Gastrocnemius medialis (tissue), 4 donors: ENCODE measurements at regions not wholly inside any gene's neighbourhood (a gene's known extent, or its start where the extent isn't known, plus 50 kb on each side); places are given as distances from the start of the nearest gene placed in this dataset.
A peak's percentile ranks its signal among the peaks of the same experiment; 100 is the strongest.

Experiments
- ATAC-seq, 2 donors: fragments of 150-250 bp; one replicate each; pipeline ENCODE4 v1.9.1; 2016
- DNase-seq, 2 donors: peaks; one replicate each; pipeline ENCODE4 v3.0.0-alpha.2; 2019
- H3K27ac ChIP-seq, 4 donors: fragments of 200-600 bp; sonication (generic); 1 replicate in 1 of 4; 2 replicates in 3 of 4; pipeline ENCODE4 v1.5.1; 2016 to 2018; ENCODE audit warnings: mild to moderate bottlenecking in 2 of 4, moderate library complexity in 1 of 4
- H3K27me3 ChIP-seq, 3 donors: fragments of 200-600 bp; sonication (generic) in 2 of 3; 1 replicate in 1 of 3; 2 replicates in 2 of 3; pipeline versions ENCODE4 v1.5.1 to v1.6.0; 2016 to 2019; ENCODE audit warnings: mild to moderate bottlenecking in 1 of 3, moderate library complexity in 1 of 3
- H3K36me3 ChIP-seq, 2 donors: fragments of 200-600 bp; sonication (generic) in 1 of 2; one replicate each; pipeline ENCODE4 v1.5.1; 2017 to 2018
- H3K4me1 ChIP-seq, 2 donors: fragments of 200-600 bp; sonication (generic) in 1 of 2; one replicate each; pipeline ENCODE4 v1.5.1; 2016 to 2017; ENCODE audit warnings: mild to moderate bottlenecking in 2 of 2
- H3K4me3 ChIP-seq, 4 donors: fragments of 200-600 bp; sonication (generic) in 3 of 4; 1 replicate in 1 of 4; 2 replicates in 3 of 4; pipeline ENCODE4 v1.5.1; 2016 to 2019; ENCODE audit warnings: mild to moderate bottlenecking in 2 of 4
- H3K9me3 ChIP-seq, 3 donors: fragments of 200-600 bp; sonication (generic) in 2 of 3; 1 replicate in 1 of 3; 2 replicates in 2 of 3; pipeline ENCODE4 v1.5.1; 2016 to 2019
- POLR2A ChIP-seq, 2 donors: fragments of 450-650 bp; IDR thresholded peaks; one replicate each; pipeline ENCODE4 v1.6.1; 2017; ENCODE audit warnings: antibody characterized with exemption in 2 of 2, mild to moderate bottlenecking in 2 of 2, moderate library complexity in 2 of 2
- in situ Hi-C, 4 donors: fragments of 200-750 bp; cut with MboI; loops; one replicate each; pipeline versions ENCODE4 v1.15.0 to v1.8.0; 2017; ENCODE audit warnings: low sequenced_read_pairs in 4 of 4
- intact Hi-C: fragments of 100-400 bp; cut with DNase I; formaldehyde crosslinking; loops from one replicate; pipeline ENCODE4 v1.15.1; 2023; ENCODE audit warnings: low total_unique reads
- TF ChIP-seq, protein P1 (sequence below), 5 experiments: fragments of 450-650 bp in 3 of 5; fragments of 200-600 bp in 2 of 5; sonication (generic) in 2 of 5; IDR thresholded peaks in 4 of 5; conservative IDR thresholded peaks in 1 of 5; 1 replicate in 4 of 5; 2 replicates in 1 of 5; pipeline ENCODE4 v1.5.1; 2016 to 2019; ENCODE audit warnings: antibody characterized with exemption in 5 of 5, mild to moderate bottlenecking in 3 of 5, moderate library complexity in 3 of 5

DNA sequence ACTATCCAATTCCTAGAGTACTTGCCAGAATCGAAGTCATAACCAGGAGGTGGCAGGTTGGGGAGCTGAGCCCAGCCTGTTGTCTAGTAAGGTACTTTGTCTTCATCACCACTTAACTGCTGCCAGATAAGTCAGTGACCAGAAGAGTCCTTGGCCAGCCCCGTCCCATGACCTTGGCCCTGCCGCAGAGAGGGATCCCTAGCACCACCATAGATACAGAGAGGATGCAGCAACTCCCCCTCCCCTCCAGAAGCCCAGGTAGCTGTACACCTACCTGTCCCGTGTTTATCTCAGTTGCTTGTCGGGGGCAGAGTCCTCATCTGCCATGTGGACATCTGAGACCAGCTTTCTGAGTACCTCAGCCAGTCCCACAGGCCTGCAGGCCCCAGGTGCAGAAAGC, 153.6 kb upstream of the TP63 start:
- H3K36me3 ChIP-seq = no peaks in the 10 kb centered on the region
- no peaks in the 10 kb centered on the region for H3K4me1 ChIP-seq
- H3K27ac ChIP-seq = no peak overlapping the region
- in situ Hi-C loops = no loop called here
- intact Hi-C loops = no loop called here
- ATAC-seq (no peak), DNase-seq (no peak)
- no peak overlapping the region for H3K4me3 ChIP-seq
- TF ChIP-seq, protein P1, sequence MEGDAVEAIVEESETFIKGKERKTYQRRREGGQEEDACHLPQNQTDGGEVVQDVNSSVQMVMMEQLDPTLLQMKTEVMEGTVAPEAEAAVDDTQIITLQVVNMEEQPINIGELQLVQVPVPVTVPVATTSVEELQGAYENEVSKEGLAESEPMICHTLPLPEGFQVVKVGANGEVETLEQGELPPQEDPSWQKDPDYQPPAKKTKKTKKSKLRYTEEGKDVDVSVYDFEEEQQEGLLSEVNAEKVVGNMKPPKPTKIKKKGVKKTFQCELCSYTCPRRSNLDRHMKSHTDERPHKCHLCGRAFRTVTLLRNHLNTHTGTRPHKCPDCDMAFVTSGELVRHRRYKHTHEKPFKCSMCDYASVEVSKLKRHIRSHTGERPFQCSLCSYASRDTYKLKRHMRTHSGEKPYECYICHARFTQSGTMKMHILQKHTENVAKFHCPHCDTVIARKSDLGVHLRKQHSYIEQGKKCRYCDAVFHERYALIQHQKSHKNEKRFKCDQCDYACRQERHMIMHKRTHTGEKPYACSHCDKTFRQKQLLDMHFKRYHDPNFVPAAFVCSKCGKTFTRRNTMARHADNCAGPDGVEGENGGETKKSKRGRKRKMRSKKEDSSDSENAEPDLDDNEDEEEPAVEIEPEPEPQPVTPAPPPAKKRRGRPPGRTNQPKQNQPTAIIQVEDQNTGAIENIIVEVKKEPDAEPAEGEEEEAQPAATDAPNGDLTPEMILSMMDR (IDR thresholded peaks at IDR 0.05 in 4 of 5, conservative IDR thresholded peaks at IDR 0.05 in 1 of 5) = no peak
- no peak for TF ChIP-seq POLR2A (IDR thresholded peaks at IDR 0.05)
- no peaks in the 10 kb centered on the region for H3K27me3 ChIP-seq
- H3K9me3 ChIP-seq = no peaks in the 10 kb centered on the region

DNA sequence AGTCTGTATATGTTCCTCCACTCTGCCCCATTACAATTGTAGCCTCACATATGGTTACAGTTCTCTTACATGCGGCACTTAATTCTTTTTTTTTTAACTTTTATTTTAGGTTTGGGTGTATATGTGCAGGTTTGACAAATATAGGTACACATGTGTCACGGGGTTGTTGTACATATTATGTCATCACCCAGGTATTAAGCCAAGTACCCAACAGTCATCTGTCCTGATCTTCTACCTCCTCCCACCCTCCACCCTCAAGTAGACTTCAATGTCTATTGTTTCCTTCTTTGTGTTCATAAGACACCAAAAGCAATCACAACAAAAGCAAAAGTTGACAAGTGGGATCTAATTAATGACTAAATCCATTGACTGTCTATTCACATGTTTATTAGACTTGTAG, 144.6 kb upstream of the TP63 start:
- TF ChIP-seq POLR2A (IDR thresholded peaks at IDR 0.05) = no peak
- TF ChIP-seq, protein P1 (IDR thresholded peaks at IDR 0.05 in 4 of 5, conservative IDR thresholded peaks at IDR 0.05 in 1 of 5) = no peak
- intact Hi-C loops (loop anchor here (5.0 kb wide), 1 partner anchor 136 kb away; no protein-coding TSS in a partner anchor), in situ Hi-C loops (no loop called here)
- no peaks in the 10 kb centered on the region for H3K36me3 ChIP-seq
- H3K4me1 ChIP-seq = no peaks in the 10 kb centered on the region
- DNase-seq = no peak
- H3K27me3 ChIP-seq = no peaks in the 10 kb centered on the region
- no peak overlapping the region for H3K4me3 ChIP-seq
- no peak for ATAC-seq
- H3K27ac ChIP-seq = no peak overlapping the region
- no peaks in the 10 kb centered on the region for H3K9me3 ChIP-seq

DNA sequence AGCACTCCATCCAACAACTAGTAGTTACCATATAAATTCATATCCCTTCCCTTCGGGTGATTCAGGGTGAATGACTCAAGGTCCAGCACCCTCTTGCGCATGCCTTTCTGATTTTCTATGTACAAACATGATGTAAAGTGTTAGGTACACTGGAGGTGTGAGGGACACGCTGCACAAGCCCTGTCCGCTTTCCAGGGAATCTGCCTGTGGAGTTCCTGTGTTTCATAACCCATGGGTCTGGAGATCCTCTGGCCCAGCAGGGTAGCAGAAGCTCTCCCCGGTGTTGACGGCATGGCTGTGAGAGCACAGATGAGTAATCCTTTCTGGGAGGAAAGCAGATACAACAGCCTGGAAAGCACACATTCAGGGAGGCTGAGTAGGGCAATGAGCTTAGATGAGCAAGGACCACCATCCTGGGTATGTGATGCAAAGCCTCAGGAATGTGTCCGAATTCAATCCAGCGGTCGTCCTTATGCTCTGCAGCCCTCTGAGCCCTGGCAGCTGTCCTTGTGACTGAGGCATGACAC, 142.9 kb upstream of the TP63 start:
- in situ Hi-C loops (no loop called here), intact Hi-C loops (loop anchor here (5.0 kb wide), 1 partner anchor 134 kb away; no protein-coding TSS in a partner anchor)
- ATAC-seq (peak; percentile 76 to 90), DNase-seq (peak; percentile 18 to 58)
- H3K4me1 ChIP-seq = no peaks in the 10 kb centered on the region
- H3K36me3 ChIP-seq = no peaks in the 10 kb centered on the region
- TF ChIP-seq, protein P1 (IDR thresholded peaks at IDR 0.05 in 4 of 5, conservative IDR thresholded peaks at IDR 0.05 in 1 of 5) = no peak
- TF ChIP-seq POLR2A (IDR thresholded peaks at IDR 0.05) = no peak
- H3K27me3 ChIP-seq = no peaks in the 10 kb centered on the region
- H3K4me3 ChIP-seq = no peak overlapping the region
- no peaks in the 10 kb centered on the region for H3K9me3 ChIP-seq
- H3K27ac ChIP-seq = peak overlapping the region in 3 of 4 donors; percentile 48 to 66 (median 52)

GRCh38 chr3:189490337-189490736, 140.9 kb upstream of the TP63 start:
- Histone ChIP-seq H3K4me1 (no peaks in the 10 kb centered on the region), H3K27me3 (no peaks in the 10 kb centered on the region), H3K36me3 (no peaks in the 10 kb centered on the region), H3K27ac (no peak overlapping the region), H3K4me3 (no peak overlapping the region), H3K9me3 (no peaks in the 10 kb centered on the region)
- no peak for TF ChIP-seq POLR2A (IDR thresholded peaks at IDR 0.05)
- TF ChIP-seq, protein P1 (IDR thresholded peaks at IDR 0.05 in 4 of 5, conservative IDR thresholded peaks at IDR 0.05 in 1 of 5) = no peak
- ATAC-seq (no peak), DNase-seq (no peak)
- in situ Hi-C loops = no loop called here
- intact Hi-C loops = no loop called here

DNA sequence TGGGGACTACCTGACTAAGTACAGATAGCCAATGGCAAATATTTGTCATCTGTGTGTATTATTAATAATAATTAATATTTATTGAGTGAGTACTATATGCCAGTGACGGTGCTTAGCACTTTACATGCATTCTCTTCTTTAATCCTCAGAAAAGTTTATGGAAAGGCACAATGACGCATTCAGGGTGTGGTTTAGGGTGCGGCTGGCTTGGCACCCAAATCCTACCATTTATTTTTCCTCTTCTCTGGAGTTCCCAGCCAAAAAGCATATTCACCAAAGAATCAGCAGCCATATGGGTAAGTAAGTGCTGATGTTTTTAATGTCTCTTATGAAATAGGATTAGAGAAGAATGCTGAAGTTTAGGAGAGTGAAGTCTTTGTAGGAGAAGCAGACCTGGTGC, 140.4 kb upstream of the TP63 start:
- intact Hi-C loops (no loop called here), in situ Hi-C loops (no loop called here)
- TF ChIP-seq, protein P1 (IDR thresholded peaks at IDR 0.05 in 4 of 5, conservative IDR thresholded peaks at IDR 0.05 in 1 of 5) = no peak
- no peak for TF ChIP-seq POLR2A (IDR thresholded peaks at IDR 0.05)
- H3K4me3 ChIP-seq = no peak overlapping the region
- H3K4me1 ChIP-seq = no peaks in the 10 kb centered on the region
- no peaks in the 10 kb centered on the region for H3K9me3 ChIP-seq
- no peaks in the 10 kb centered on the region for H3K27me3 ChIP-seq
- no peak for DNase-seq
- H3K27ac ChIP-seq = no peak overlapping the region
- no peak for ATAC-seq
- no peaks in the 10 kb centered on the region for H3K36me3 ChIP-seq
